GM18508 (cell line): ENCODE measurements at regions not wholly inside any gene's neighbourhood (a gene's known extent, or its start where the extent isn't known, plus 50 kb on each side); places are given as distances from the start of the nearest gene placed in this dataset.
"Not testable (repeated sequence)": the region's sequence is repeated elsewhere in the genome, so short reads cannot be mapped to it uniquely, and the experiment has no call there.

Source experiments
- ATAC-seq: cut with Tn5 transposase; IDR thresholded peaks from one replicate; pipeline ENCODE4 v1.9.1; 2021; ENCODE audit warnings: moderate number of reproducible peaks; ENCODE audit not compliant: insufficient read depth, unreplicated experiment

GRCh38 chr4:152200511-152201333 lies 335.2 kb downstream of the FBXW7 start:
- ATAC-seq, result no peak

GRCh38 chr4:152197211-152197610 lies 338.7 kb downstream of the FBXW7 start:
- ATAC-seq, result no peak

- no peak for ATAC-seq
Measured at GRCh38 chr4:152195888-152196287, 340.0 kb downstream of the FBXW7 start.

GRCh38 chr4:152193059-152193458 lies 342.8 kb downstream of the FBXW7 start:
- no peak for ATAC-seq

- no peak for ATAC-seq
Measured at GRCh38 chr4:152190907-152191306, 345.0 kb downstream of the FBXW7 start.

- ATAC-seq, result peak; percentile 70
Measured at GRCh38 chr4:152189451-152190179, 346.3 kb downstream of the FBXW7 start.

GRCh38 chr4:152188801-152189200 lies 347.1 kb downstream of the FBXW7 start:
- no peak for ATAC-seq

GRCh38 chr4:152187693-152188092 lies 348.2 kb downstream of the FBXW7 start:
- no peak for ATAC-seq

- ATAC-seq, result no peak
Measured at GRCh38 chr4:152185786-152186550, 349.9 kb downstream of the FBXW7 start.

- no peak for ATAC-seq
Measured at GRCh38 chr4:152181150-152181549, 354.7 kb downstream of the FBXW7 start.

- no peak for ATAC-seq
Measured at GRCh38 chr4:152180369-152180768, 355.5 kb downstream of the FBXW7 start.

GRCh38 chr4:152177538-152177937 lies 358.4 kb downstream of the FBXW7 start:
- ATAC-seq, result not testable (repeated sequence)

GRCh38 chr4:152176627-152177214 lies 359.2 kb downstream of the FBXW7 start:
- no peak for ATAC-seq

GRCh38 chr4:152175586-152175985 lies 360.3 kb downstream of the FBXW7 start:
- no peak for ATAC-seq

- no peak for ATAC-seq
Measured at GRCh38 chr4:152172146-152172545, 363.7 kb downstream of the FBXW7 start.

- ATAC-seq, result no peak
Measured at GRCh38 chr4:152171556-152171955, 364.3 kb downstream of the FBXW7 start.

GRCh38 chr4:152169683-152170082 lies 366.2 kb downstream of the FBXW7 start:
- no peak for ATAC-seq

- no peak for ATAC-seq
Measured at GRCh38 chr4:152168987-152169616, 366.8 kb downstream of the FBXW7 start.

- no peak for ATAC-seq
Measured at GRCh38 chr4:152166567-152166966, 369.3 kb downstream of the FBXW7 start.

- no peak for ATAC-seq
Measured at GRCh38 chr4:152165846-152166245, 370.0 kb downstream of the FBXW7 start.
